Hepatocyte (in vitro differentiated cells): ENCODE measurements at regions not wholly inside any gene's neighbourhood (a gene's known extent, or its start where the extent isn't known, plus 50 kb on each side); places are given as distances from the start of the nearest gene placed in this dataset.

Source experiments
- DNase-seq: peaks from one replicate; pipeline ENCODE4 v3.0.0-alpha.2; 2016; ENCODE audit warnings: low spot score
- H2AFZ ChIP-seq: fragments of 200-600 bp; sonication (generic); 2 replicates; pipeline ENCODE4 v1.6.0; 2016; ENCODE audit warnings: antibody characterized with exemption, mild to moderate bottlenecking
- H3K27ac ChIP-seq: fragments of 200-600 bp; sonication (generic); 2 replicates; pipeline ENCODE4 v1.5.1; 2016; ENCODE audit warnings: mild to moderate bottlenecking
- H3K27me3 ChIP-seq: fragments of 200-600 bp; sonication (generic); 2 replicates; pipeline ENCODE4 v1.6.1; 2016
- H3K36me3 ChIP-seq: fragments of 200-600 bp; sonication (generic); replicated peaks from 2 replicates; pipeline ENCODE4 v1.5.1; 2016; ENCODE audit warnings: low read depth; ENCODE audit not compliant: insufficient read depth
- H3K4me1 ChIP-seq: fragments of 200-600 bp; sonication (generic); 2 replicates; pipeline ENCODE4 v1.5.1; 2016; ENCODE audit warnings: mild to moderate bottlenecking, moderate library complexity; ENCODE audit not compliant: insufficient read depth
- H3K4me2 ChIP-seq: fragments of 200-600 bp; sonication (generic); 2 replicates; pipeline ENCODE4 v1.6.0; 2016
- H3K4me3 ChIP-seq: fragments of 200-600 bp; sonication (generic); 2 replicates; pipeline ENCODE4 v1.5.1; 2016; ENCODE audit warnings: mild to moderate bottlenecking
- H3K79me2 ChIP-seq: fragments of 200-600 bp; sonication (generic); 2 replicates; pipeline ENCODE4 v1.6.0; 2017; ENCODE audit warnings: mild to moderate bottlenecking
- H3K9me2 ChIP-seq: fragments of 200-600 bp; sonication (generic); replicated peaks from 2 replicates; pipeline ENCODE4 v1.6.0; 2017; ENCODE audit warnings: mild to moderate bottlenecking; ENCODE audit not compliant: insufficient read depth
- H3K9me3 ChIP-seq: fragments of 200-600 bp; sonication (generic); 2 replicates; pipeline ENCODE4 v1.5.1; 2016; ENCODE audit warnings: low read depth, mild to moderate bottlenecking
- H4K20me1 ChIP-seq: fragments of 200-600 bp; sonication (generic); 2 replicates; pipeline ENCODE4 v1.6.0; 2016; ENCODE audit warnings: mild to moderate bottlenecking; ENCODE audit not compliant: insufficient read depth, poor library complexity, severe bottlenecking
- CTCF ChIP-seq: fragments of 200-600 bp; sonication (generic); IDR thresholded peaks from 2 replicates; pipeline ENCODE4 v1.5.1; 2016; ENCODE audit warnings: antibody characterized with exemption, mild to moderate bottlenecking; ENCODE audit not compliant: poor library complexity
- EZH2 ChIP-seq: fragments of 200-600 bp; sonication (generic); IDR thresholded peaks from 2 replicates; pipeline ENCODE4 v1.6.1; 2016; ENCODE audit warnings: antibody characterized with exemption, mild to moderate bottlenecking, borderline replicate concordance
- EZH2phosphoT487 ChIP-seq: fragments of 200-600 bp; sonication (generic); IDR thresholded peaks from one replicate; pipeline ENCODE4 v1.6.1; 2018; ENCODE audit warnings: antibody characterized with exemption, mild to moderate bottlenecking, low read depth, moderate library complexity; ENCODE audit not compliant: unreplicated experiment, severe bottlenecking
- WGBS: methylation state at CpG from one replicate; pipeline ENCODE4 v1.1.6; 2016; ENCODE audit warnings: low lambda C conversion rate; ENCODE audit errors: missing lambda C conversion rate; 5-methylcytosine and 5-hydroxymethylcytosine counted together

GRCh38 chr1:229716704-229717103 lies 90.7 kb downstream of the URB2 start:
- Histone ChIP-seq H3K4me3 (no peak overlapping the region), H4K20me1 (no peaks in the 10 kb centered on the region), H3K9me2 (no peaks in the 10 kb centered on the region), H3K9me3 (no peaks in the 10 kb centered on the region), H3K27ac (no peak overlapping the region), H3K4me2 (no peak overlapping the region), H3K79me2 (no peaks in the 10 kb centered on the region), H3K27me3 (no peaks in the 10 kb centered on the region), H2AFZ (no peak overlapping the region), H3K36me3 (no peaks in the 10 kb centered on the region), H3K4me1 (no peaks in the 10 kb centered on the region)
- TF ChIP-seq CTCF (no peak), EZH2 (no peak), EZH2phosphoT487 (no peak)
- no peak for DNase-seq
- WGBS = 91% methylated on average over 7 of the region's 7 CpGs

- Histone ChIP-seq H4K20me1 (no peaks in the 10 kb centered on the region), H3K36me3 (no peaks in the 10 kb centered on the region), H3K4me3 (no peak overlapping the region), H2AFZ (no peak overlapping the region), H3K4me1 (no peaks in the 10 kb centered on the region), H3K79me2 (no peaks in the 10 kb centered on the region), H3K4me2 (no peak overlapping the region), H3K27me3 (no peaks in the 10 kb centered on the region), H3K9me2 (no peaks in the 10 kb centered on the region), H3K27ac (no peak overlapping the region), H3K9me3 (no peaks in the 10 kb centered on the region)
- TF ChIP-seq EZH2phosphoT487 = no peak
- WGBS = 86% methylated on average over 7 of the region's 7 CpGs
- no peak for DNase-seq
These were observed 91.9 kb downstream of the URB2 start for GRCh38 chr1:229717786-229718576.

GRCh38 chr1:229726061-229726460 lies 100.0 kb downstream of the URB2 start:
- Histone ChIP-seq H3K27ac (no peak overlapping the region), H3K9me3 (no peaks in the 10 kb centered on the region), H3K9me2 (no peaks in the 10 kb centered on the region), H2AFZ (no peak overlapping the region), H4K20me1 (no peaks in the 10 kb centered on the region), H3K4me3 (no peak overlapping the region), H3K79me2 (no peaks in the 10 kb centered on the region), H3K36me3 (no peaks in the 10 kb centered on the region), H3K4me1 (no peaks in the 10 kb centered on the region), H3K27me3 (no peaks in the 10 kb centered on the region), H3K4me2 (no peak overlapping the region)
- TF ChIP-seq EZH2 (no peak), EZH2phosphoT487 (no peak), CTCF (no peak)
- WGBS = 52% methylated on average over 3 of the region's 3 CpGs
- no peak for DNase-seq

GRCh38 chr1:229729916-229730315 lies 103.9 kb downstream of the URB2 start:
- Histone ChIP-seq H3K27ac (no peak overlapping the region), H3K4me3 (no peak overlapping the region), H3K4me1 (no peaks in the 10 kb centered on the region), H4K20me1 (no peaks in the 10 kb centered on the region), H2AFZ (no peak overlapping the region), H3K36me3 (no peaks in the 10 kb centered on the region), H3K9me2 (no peaks in the 10 kb centered on the region), H3K79me2 (no peaks in the 10 kb centered on the region), H3K27me3 (no peaks in the 10 kb centered on the region), H3K9me3 (no peaks in the 10 kb centered on the region), H3K4me2 (no peak overlapping the region)
- TF ChIP-seq EZH2 (no peak), CTCF (no peak), EZH2phosphoT487 (no peak)
- no peak for DNase-seq
